HG03442 (cell line): ENCODE measurements at regions not wholly inside any gene's neighbourhood (a gene's known extent, or its start where the extent isn't known, plus 50 kb on each side); places are given as distances from the start of the nearest gene placed in this dataset.

Experiments
- ATAC-seq: cut with Tn5 transposase; IDR thresholded peaks from one replicate; pipeline ENCODE4 v1.9.1; 2021; ENCODE audit warnings: mild to moderate bottlenecking, moderate library complexity; ENCODE audit not compliant: unreplicated experiment

DNA sequence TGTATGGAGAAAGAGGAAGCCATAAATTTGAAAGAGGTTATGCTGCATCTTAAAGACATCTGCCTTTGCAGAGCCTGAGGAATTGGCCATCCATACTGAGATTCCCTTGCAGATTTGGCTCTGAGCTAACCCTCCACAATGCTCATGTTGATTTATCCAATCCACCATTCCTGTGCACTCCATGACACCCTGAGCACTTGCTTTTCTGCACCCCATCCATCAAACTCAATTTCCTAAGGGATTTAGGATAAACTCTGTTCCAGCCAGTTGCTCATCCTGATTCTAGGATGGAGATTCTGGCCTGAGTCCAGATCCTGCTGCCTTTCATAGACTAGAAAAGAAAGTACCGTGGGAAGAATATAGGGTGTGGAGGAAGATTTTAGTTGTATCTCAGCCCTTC lies 379.2 kb upstream of the LARGE1 start:
- no peak for ATAC-seq

DNA sequence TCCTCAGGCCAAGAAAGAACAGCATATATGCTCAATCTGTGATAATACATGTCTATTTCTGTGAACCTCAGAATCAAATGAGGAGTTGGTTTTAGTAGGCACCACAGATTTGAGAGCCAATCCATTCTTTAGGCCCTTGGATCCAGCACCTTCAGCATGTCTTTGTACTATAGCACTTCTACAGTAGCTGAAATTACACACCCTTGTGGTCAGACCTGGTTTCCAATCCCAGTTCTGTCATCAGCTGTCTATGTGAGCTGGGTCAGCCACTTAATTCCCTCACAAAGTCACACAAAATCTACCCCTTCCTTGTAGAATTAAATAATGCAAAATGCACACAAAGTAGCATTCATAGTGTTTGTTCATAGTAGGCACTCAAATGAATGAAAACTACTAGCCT lies 381.3 kb upstream of the LARGE1 start:
- ATAC-seq: no peak

DNA sequence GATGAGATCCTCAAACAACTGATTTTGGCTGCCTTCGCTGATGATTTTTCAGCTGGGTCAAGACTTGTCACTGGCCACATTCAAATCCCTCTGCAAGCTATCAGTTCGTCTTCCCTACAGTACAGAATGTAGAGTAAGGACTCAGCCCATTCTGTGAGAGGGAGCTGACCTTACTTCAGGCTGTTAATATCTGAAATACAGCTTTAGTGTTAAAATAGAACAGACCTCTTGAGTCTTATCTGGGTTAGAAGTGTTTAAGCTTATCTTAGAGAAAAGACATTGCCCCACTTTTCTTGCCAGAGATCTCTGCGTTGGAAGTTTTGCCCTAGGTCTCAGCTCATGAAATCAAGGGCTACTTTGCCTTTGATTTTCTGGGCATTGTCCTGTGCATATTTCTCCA lies 383.4 kb upstream of the LARGE1 start:
- ATAC-seq: no peak

DNA sequence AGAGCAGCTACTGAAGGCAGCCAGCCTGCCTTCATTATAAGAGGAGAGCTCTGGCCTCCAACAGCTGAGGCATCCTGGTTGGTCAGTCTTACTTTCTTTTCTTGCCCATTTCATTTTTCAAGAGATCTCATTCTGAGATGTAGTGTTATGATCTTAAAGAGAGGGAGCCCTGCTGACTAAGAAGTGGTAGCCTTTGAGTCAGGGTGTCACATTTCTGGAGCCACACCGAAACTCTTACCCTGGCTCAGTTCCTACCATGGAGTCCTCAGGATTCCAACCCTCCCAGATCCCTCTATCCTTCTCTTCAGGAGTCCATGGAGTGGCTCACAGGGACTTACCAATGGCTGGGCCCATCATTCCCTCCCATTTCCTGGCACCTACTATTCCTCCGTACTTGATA lies 386.1 kb upstream of the LARGE1 start:
- no peak for ATAC-seq

DNA sequence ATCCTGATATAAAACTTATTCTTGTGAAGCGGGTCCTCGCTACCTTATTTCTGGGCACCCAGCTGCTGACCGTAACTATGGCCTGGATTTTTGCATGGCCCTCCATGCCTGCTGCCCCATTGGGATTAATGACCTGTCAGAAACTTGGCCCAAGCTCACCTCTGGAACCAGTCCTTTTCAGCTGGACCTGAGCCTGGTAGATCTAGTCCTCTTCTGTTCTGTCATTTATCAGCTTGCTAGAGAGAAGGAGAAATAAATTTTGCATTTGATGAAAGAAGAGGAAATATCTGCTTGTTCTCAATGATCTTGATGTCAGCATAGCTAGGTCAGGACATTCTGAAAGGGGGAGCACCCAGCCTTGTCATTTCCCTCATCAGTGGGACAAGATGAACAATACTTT lies 387.8 kb upstream of the LARGE1 start:
- no peak for ATAC-seq

DNA sequence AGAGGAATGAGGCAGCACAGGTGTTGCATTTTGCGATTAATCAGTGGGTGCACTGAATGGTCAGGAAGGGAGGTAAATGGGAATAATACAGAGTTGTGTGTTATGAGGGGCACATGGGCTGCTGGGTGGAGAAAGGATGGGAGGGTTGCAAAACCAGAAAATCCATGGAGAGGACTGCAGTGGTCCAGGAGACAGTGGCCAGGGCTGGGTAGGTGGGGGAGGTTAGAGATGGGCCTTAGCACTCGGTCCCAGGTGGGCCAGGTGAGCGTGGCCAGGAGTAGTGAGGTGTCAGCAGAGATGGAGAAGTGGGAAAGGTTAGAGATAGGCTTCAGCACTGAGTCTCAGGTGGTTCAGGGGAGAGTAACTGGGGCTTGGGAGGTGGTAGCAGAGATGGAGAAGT lies 399.1 kb upstream of the LARGE1 start:
- no peak for ATAC-seq

DNA sequence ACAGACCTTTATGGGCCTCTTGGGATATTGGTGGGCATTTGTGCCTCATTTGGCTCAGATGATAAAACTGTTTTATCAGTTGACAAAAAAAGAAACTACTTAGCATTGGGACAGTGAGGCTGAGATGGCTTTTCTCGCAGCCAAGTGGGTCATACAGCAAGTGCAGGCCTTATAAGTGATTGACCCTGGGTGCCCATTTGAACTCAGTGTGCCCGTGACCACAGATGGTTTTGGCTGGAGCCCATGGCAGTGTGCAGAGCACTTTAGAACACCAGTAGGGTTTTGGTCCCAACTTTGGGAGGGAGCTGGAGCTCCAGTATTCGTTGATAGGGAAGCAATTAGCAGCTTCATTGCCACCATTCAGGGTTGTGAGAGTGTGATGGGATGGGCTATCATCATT lies 404.5 kb upstream of the LARGE1 start:
- ATAC-seq: no peak

DNA sequence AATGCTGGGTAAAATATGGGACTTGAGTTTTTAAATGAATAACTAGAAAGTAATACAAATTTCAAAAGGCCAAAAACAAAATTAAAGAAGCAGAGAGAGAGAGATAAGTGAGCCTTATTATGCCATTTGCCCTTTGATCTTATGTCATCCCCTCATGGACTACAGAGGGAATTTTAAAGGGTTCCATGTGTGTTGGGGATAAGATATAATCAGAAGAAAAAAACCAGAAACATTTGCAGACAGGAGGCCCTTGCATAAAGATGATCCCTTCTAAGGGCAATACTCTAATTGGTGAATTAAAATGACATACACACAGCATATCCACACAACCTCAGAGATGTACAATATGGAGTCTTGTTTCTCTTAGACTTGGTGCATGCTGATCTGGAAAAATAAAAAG lies 406.6 kb upstream of the LARGE1 start:
- no peak for ATAC-seq

DNA sequence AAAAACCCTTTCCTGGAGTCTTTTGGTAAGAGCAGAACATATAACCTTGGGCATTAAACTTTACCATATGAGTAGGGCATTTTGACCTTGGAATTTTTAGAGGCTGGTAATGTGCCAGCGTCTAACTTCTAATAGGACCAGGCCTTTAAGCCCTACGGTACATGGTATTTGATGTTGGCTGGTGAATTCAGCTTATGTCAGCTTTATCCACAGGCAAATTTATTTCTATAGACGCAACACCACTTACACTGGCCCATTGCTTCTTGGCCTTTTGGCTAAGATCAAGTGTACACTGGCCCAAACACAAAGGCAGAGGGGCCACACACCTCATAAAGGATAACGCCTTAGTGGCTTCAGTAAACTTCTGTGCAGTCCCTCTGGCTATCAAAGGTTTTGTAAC lies 410.2 kb upstream of the LARGE1 start:
- no peak for ATAC-seq

DNA sequence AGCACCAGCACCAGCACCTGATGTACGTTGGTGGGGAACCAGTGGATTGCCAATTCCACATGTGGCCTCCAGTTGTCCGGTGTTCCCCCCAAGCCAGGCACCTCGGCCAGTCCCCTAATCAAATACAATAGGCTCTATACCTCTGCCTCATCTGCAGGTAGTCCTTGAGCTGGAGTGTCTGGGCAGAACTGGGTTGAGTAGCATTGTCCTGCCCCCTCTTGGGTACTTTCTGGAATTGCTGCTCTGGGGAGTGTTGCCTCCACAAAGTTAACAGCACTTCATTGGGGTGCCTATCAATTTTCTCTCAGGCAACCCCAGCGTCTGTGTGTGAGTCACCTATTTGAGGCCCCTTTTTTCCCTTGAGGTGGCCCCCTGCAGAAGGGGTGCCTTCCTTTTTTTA lies 413.0 kb upstream of the LARGE1 start:
- ATAC-seq: no peak

DNA sequence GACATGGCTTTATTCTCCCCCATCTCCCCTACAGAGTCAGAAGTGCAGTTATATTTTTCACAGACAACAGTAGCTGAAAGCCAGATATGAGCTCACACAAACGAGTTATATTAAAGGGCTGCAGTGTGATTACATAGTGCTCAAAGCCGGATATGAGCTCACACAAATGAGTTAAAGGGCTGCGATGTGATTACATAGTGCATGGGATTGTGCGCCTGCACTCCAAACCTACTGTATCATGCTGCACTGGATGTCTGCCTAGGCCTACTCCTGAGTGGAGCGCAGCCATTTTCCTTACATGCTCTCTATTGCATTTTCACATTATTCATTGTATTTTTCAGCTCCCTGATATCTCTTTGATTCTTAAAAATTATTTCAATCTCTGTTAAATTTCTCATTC lies 414.6 kb upstream of the LARGE1 start:
- ATAC-seq: no peak

DNA sequence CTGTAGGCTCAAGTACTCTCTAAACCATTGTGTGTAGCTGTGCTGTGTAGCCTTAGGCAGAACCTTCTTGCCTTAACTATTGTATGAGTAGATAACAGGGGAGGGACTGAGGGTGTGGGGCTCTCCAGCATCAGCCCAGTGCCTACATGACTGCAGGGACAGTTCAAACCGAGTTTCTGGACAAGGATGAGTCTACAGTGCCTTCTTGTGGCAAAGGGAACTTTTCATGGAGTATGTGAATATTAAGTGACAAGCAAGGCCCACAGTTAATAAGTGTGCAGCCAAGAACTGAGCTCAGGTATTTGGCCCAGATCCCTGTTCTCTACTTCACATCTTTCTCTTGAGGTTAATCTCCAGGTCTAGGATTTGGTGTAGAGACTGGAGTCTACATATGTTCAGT lies 424.4 kb upstream of the LARGE1 start:
- no peak for ATAC-seq

DNA sequence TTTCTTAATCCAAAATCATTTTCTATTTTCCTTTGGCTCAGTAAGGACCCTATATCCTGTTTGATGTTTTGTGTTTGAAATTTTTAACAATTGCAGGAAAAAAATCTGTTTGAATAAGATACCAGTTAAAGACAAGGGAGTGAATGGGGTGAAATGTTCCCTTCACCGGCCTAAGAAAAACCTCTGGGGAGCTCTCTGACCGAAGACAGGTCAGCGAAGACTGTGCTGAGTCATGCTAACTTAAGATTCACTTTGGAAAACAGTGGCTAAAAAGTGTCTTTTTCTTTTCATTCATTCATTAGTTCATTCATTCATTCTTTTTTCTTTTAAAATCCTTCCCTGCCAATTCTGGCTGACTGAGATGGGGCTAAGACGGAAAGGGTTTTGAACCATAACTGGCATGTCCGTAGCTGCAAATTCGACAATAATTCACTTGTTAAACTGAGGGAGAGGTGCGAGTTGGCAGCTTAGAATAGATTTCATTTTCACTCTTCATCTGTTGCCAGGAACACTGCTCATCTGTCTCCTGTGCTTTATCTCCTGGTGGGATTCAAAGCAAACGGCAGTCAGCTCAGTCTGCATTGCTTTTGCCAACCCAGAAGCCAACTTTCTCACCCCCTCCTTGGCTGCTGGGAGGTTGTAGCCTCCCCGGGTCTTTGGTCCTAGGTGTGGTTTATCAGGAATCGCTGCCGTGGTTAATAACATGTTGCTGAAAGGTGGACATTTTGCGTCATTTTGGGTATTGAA lies 434.0 kb upstream of the LARGE1 start:
- ATAC-seq: no peak

DNA sequence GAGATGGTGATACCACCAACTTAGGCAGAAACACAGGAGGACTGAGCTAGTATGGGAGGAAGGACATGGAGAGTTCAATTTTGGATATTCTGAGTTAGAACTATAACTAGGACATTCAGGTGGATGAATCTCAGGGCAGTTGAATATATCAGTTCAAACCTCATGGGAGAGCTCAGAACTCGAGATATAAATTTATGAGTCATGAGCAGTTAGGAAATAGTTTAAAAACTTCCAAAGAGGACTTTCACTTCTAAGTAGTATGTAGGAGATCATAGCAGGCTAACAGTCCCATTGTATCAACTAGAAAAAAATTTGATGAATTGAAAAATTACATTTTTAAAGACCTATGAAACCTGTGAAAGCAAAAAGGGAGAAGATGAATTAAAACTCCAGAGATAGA lies 436.2 kb upstream of the LARGE1 start:
- ATAC-seq: no peak

DNA sequence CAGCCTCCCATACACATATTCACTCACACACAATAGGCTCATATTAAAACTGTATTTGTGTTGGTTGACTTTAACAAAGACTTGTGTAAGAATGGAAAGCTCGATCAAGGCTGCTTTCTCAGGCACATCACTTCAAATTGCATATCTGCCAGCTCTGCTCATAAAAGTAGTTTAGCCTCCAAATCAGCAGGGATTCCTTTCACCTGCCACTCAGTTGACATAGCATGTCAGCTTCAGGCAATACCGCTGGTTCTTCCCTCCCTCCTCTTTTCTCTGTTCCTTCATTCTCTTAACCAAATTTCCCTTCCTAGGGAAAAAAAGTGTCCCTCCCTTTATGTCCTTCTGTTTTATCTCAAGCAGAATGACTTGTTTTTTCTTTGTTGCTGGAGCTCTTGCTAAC lies 450.4 kb upstream of the LARGE1 start:
- no peak for ATAC-seq

DNA sequence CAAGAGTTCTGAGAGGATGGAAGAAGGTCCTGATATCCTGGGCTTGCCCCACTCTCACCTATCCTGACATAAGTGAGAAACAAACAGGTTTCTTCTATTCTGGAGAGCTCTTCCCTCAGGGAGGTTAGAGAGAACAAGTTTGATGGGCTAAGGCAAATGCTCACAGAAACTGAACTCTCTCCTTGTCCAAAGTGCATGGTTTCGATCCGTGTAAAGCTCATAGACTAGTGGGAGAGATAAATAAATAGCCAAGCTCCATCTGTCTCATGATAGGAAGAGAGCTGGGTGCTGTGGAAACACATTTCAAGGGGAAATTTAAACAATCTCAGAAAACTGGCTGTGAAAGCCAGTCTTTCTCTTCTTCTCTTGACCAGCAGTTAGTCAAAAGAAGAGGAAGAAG lies 459.5 kb upstream of the LARGE1 start:
- no peak for ATAC-seq

DNA sequence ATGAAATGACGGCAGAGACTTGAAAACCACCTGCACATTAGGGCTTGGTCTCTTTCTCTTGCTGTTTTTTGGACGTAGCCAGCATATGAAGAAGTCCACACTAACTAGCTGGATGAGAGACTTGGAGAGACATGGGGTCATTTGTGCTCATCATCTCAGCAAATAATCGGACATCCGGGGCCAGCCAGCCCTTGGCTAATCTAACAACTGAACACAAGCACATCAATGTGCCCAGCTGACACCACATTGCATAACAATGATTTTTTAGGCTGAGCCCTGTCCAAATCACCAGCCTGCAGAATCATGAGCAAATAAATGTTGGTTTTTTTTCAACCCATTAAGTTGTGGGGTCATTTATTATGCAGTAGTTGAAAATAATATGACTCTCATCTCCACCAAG lies 460.3 kb upstream of the LARGE1 start:
- no peak for ATAC-seq

DNA sequence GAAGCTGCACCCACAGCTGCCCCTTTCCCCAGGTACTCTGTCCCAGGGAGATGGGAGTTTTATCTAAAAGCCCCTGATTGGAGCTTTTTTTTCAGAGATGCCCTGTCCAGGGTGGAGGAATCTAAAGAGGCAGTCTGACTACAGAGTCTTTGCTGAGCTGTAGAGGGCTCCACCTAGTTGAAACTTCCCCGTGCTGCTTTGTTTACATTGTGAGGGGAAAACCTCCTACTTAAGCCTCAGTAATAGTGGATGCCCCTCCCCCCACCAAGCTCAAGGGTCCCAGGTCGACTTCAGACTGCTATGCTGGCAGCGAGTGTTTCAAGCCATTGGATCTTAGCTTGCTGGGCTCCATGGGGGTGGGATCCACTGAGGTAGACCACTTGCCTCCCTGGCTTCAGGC lies 470.1 kb upstream of the LARGE1 start:
- ATAC-seq: no peak

DNA sequence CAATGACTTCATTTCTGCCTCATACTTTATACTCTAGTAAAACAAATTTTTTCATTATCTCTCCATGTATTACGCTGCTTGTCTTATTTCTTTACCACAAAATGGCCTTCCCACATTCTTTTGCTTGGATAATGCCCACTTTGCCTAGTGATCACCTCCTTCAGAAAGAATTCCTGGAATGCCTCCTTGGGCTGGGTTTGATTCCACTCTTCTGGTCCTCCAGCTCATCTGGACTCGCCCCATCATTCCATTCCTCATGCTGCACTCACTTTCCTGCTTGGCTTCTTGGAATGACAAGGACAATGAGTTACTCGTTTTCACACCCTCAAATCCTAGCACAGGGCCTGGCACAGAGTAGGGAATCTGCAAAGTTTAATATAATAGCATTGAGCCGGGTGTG lies 475.1 kb upstream of the LARGE1 start:
- no peak for ATAC-seq

DNA sequence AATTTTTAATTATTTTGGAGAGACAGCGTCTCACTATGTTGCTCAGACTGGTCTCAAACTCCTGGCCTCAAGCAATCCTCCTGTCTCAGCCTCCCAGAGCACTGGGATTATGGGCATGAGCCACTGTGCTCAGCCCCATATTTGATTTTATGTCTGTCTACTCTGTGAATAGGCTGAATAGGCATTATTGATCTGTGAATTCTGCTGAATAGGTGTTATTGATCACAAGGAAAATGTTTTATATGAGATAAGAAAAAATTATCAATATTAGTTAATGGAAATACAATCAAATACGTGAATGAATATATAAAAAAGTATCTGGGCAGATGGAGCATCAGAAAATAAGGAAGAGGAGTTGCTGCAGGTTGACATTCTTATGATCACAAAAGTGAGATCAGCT lies 483.4 kb upstream of the LARGE1 start:
- ATAC-seq: no peak

DNA sequence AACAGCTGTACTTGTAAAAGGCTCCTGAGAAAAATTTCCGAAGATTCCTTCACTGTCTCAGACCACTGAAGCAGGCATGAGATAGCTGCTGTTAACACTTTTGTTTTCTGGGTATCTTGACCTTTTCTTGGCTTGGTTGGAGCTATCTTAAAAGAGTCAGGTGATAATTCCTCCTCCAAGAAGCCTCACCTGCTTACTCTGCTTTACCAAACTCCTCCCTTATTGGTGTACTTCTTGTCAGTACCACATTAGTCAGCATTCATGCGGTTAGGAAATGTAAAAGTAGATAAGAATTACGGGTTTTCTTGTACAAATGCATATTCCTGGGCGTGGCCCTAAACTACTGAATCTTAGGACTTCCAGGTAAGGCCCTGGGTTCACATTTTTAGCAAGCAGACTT lies 489.8 kb upstream of the LARGE1 start:
- ATAC-seq: no peak

DNA sequence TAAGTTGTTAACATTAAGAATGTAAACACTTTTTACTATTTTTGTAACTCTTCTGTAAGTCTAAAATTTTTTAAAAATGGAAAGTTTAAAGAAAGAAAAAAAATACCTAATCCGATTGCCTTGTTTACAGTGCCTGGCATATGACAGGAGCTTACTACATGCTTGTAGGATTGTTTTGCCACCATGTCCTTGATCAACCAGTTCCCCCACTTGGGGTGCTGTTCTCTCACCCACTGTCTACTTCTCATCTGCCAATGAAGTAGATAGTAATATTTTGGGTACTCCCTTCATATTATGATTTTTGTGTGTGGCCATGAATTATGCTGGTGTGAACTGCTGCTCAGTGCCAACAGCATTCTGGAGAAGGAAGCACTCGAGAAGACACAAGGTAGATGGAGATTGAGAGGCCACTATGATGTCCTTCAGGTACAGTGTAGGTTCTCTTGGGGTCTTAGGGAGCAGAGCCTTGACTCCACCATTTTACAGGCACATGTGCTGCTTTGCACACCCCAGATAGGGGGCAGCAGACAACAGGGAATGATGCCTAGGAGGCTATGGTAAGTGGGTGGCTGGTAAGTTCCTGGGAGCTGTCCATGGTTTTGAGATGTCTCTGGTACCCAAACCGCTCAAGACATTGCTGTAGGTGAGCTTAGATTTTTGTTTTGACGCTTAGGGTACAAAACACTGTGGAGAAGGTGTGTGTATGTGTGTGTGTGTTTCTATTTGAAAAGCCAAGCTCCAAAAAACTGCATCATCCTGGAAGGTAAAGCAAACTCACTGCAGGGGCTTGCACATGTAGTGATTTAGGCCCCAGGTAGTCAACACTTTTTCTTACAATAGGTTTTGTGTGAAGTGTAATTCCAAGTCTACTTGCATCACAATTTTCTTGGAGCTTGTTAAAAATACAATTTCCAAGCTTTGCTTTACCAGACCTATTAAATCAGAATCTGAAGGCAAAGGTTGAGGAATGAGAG lies 494.5 kb upstream of the LARGE1 start:
- ATAC-seq: peak; percentile 39
